ENCODE measurements at regions not wholly inside any gene's neighbourhood (a gene's known extent, or its start where the extent isn't known, plus 50 kb on each side); places are given as distances from the start of the nearest gene placed in this dataset.

GRCh38 chr18:67661555-67661954 lies 145.0 kb upstream of the DSEL start:
- no peaks in the 10 kb centered on the region for H3K27me3 ChIP-seq (ENCODE audit: insufficient read depth, poor library complexity, severe bottlenecking)
- H3K36me3 ChIP-seq (ENCODE audit: low read depth) = no peaks in the 10 kb centered on the region
- no peak overlapping the region for H3K27ac ChIP-seq (ENCODE audit: poor library complexity, severe bottlenecking)
- no peaks in the 10 kb centered on the region for H3K9me3 ChIP-seq (ENCODE audit: severe bottlenecking)
- ATAC-seq (ENCODE audit: low read depth) (no peak), DNase-seq (ENCODE audit: low spot score) (no peak)
- no peak for TF ChIP-seq CTCF (IDR thresholded peaks at IDR 0.05; ENCODE audit: poor library complexity, severe bottlenecking)
- H3K4me1 ChIP-seq (ENCODE audit: insufficient read depth, poor library complexity, severe bottlenecking) = peaks cover 2% of the 10 kb centered on the region
- no peak overlapping the region for H3K4me3 ChIP-seq (ENCODE audit: severe bottlenecking)

- no peak for DNase-seq (ENCODE audit: low spot score)
- no peak overlapping the region for H3K27ac ChIP-seq (ENCODE audit: poor library complexity, severe bottlenecking)
- no peaks in the 10 kb centered on the region for H3K4me1 ChIP-seq (ENCODE audit: insufficient read depth, poor library complexity, severe bottlenecking)
- H3K4me3 ChIP-seq (ENCODE audit: severe bottlenecking) = no peak overlapping the region
- no peak for TF ChIP-seq CTCF (IDR thresholded peaks at IDR 0.05; ENCODE audit: poor library complexity, severe bottlenecking)
- no peak for ATAC-seq (ENCODE audit: low read depth)
- H3K27me3 ChIP-seq (ENCODE audit: insufficient read depth, poor library complexity, severe bottlenecking) = no peaks in the 10 kb centered on the region
- H3K9me3 ChIP-seq (ENCODE audit: severe bottlenecking) = no peaks in the 10 kb centered on the region
- no peaks in the 10 kb centered on the region for H3K36me3 ChIP-seq (ENCODE audit: low read depth)
Observed at GRCh38 chr18:67654101-67654500, 137.6 kb upstream of the DSEL start.

- H3K4me1 ChIP-seq (ENCODE audit: insufficient read depth, poor library complexity, severe bottlenecking) = no peaks in the 10 kb centered on the region
- H3K4me3 ChIP-seq (ENCODE audit: severe bottlenecking) = no peak overlapping the region
- H3K27me3 ChIP-seq (ENCODE audit: insufficient read depth, poor library complexity, severe bottlenecking) = no peaks in the 10 kb centered on the region
- H3K36me3 ChIP-seq (ENCODE audit: low read depth) = no peaks in the 10 kb centered on the region
- TF ChIP-seq CTCF (IDR thresholded peaks at IDR 0.05; ENCODE audit: poor library complexity, severe bottlenecking) = no peak
- H3K9me3 ChIP-seq (ENCODE audit: severe bottlenecking) = no peaks in the 10 kb centered on the region
- ATAC-seq (ENCODE audit: low read depth) (no peak), DNase-seq (ENCODE audit: low spot score) (no peak)
- H3K27ac ChIP-seq (ENCODE audit: poor library complexity, severe bottlenecking) = no peak overlapping the region
Observed at GRCh38 chr18:67652288-67652687, 135.8 kb upstream of the DSEL start.

GRCh38 chr18:67651438-67651837 lies 134.9 kb upstream of the DSEL start:
- ATAC-seq (ENCODE audit: low read depth) = no peak
- Histone ChIP-seq H3K9me3 (ENCODE audit: severe bottlenecking) (no peaks in the 10 kb centered on the region), H3K27me3 (ENCODE audit: insufficient read depth, poor library complexity, severe bottlenecking) (no peaks in the 10 kb centered on the region), H3K4me3 (ENCODE audit: severe bottlenecking) (no peak overlapping the region), H3K4me1 (ENCODE audit: insufficient read depth, poor library complexity, severe bottlenecking) (no peaks in the 10 kb centered on the region), H3K27ac (ENCODE audit: poor library complexity, severe bottlenecking) (no peak overlapping the region), H3K36me3 (ENCODE audit: low read depth) (no peaks in the 10 kb centered on the region)
- DNase-seq (ENCODE audit: low spot score) = no peak
- no peak for TF ChIP-seq CTCF (IDR thresholded peaks at IDR 0.05; ENCODE audit: poor library complexity, severe bottlenecking)

- ATAC-seq (ENCODE audit: low read depth) = no peak
- no peak overlapping the region for H3K4me3 ChIP-seq (ENCODE audit: severe bottlenecking)
Observed at GRCh38 chr18:67650686-67651385, 134.3 kb upstream of the DSEL start.

More at GRCh38 chr18:67650686-67651385, 134.3 kb upstream of the DSEL start:
- Histone ChIP-seq H3K9me3 (ENCODE audit: severe bottlenecking) (no peaks in the 10 kb centered on the region), H3K27ac (ENCODE audit: poor library complexity, severe bottlenecking) (no peak overlapping the region), H3K27me3 (ENCODE audit: insufficient read depth, poor library complexity, severe bottlenecking) (no peaks in the 10 kb centered on the region), H3K4me1 (ENCODE audit: insufficient read depth, poor library complexity, severe bottlenecking) (no peaks in the 10 kb centered on the region), H3K36me3 (ENCODE audit: low read depth) (no peaks in the 10 kb centered on the region)
- no peak for TF ChIP-seq CTCF (IDR thresholded peaks at IDR 0.05; ENCODE audit: poor library complexity, severe bottlenecking)
- DNase-seq (ENCODE audit: low spot score) = no peak

All from RWPE2 (cell line).